Parathyroid adenoma (tissue), 2 donors: ENCODE measurements at regions not wholly inside any gene's neighbourhood (a gene's known extent, or its start where the extent isn't known, plus 50 kb on each side); places are given as distances from the start of the nearest gene placed in this dataset.

ENCODE experiments used
- H2AFZ ChIP-seq: fragments of 300-600 bp; sonication (generic); one replicate; pipeline ENCODE4 v1.7.0; 2017; ENCODE audit warnings: antibody characterized with exemption, mild to moderate bottlenecking
- H3K27ac ChIP-seq: fragments of 300-600 bp; sonication (generic); one replicate; pipeline ENCODE4 v1.7.0; 2017
- H3K27me3 ChIP-seq: fragments of 300-600 bp; sonication (generic); one replicate; pipeline ENCODE4 v1.7.0; 2017; ENCODE audit warnings: low read length; ENCODE audit not compliant: control insufficient read depth, insufficient read depth
- H3K36me3 ChIP-seq: fragments of 300-600 bp; sonication (generic); one replicate; pipeline ENCODE4 v1.7.0; 2017; ENCODE audit warnings: low read length; ENCODE audit not compliant: control insufficient read depth, insufficient read depth
- H3K4me1 ChIP-seq: fragments of 300-600 bp; sonication (generic); one replicate; pipeline ENCODE4 v1.7.0; 2017; ENCODE audit warnings: control low read depth
- H3K4me2 ChIP-seq: fragments of 300-600 bp; sonication (generic); one replicate; pipeline ENCODE4 v1.7.0; 2017; ENCODE audit warnings: low read length
- H3K4me3 ChIP-seq: fragments of 300-600 bp; sonication (generic); one replicate; pipeline ENCODE4 v1.7.0; 2017; ENCODE audit warnings: low read depth, low read length
- H3K79me2 ChIP-seq: fragments of 300-600 bp; sonication (generic); one replicate; pipeline ENCODE4 v1.7.0; 2017; ENCODE audit warnings: control low read depth
- H3K9ac ChIP-seq: fragments of 300-600 bp; sonication (generic); one replicate; pipeline ENCODE4 v1.7.0; 2017; ENCODE audit warnings: mild to moderate bottlenecking
- H3K9me3 ChIP-seq: fragments of 300-600 bp; sonication (generic); one replicate; pipeline ENCODE4 v1.7.0; 2017; ENCODE audit warnings: low read length; ENCODE audit not compliant: control insufficient read depth
- CTCF ChIP-seq: fragments of 300-600 bp; sonication (generic); IDR thresholded peaks from one replicate; pipeline ENCODE4 v1.7.0; 2017; ENCODE audit warnings: antibody characterized with exemption, mild to moderate bottlenecking
- donor health status: primary hyperparathyroidism.

- Histone ChIP-seq H3K4me1 (no peaks in the 10 kb centered on the region), H3K9me3 (no peaks in the 10 kb centered on the region), H2AFZ (no peak overlapping the region), H3K27ac (no peak overlapping the region), H3K4me3 (no peak overlapping the region), H3K36me3 (no peaks in the 10 kb centered on the region), H3K4me2 (no peak overlapping the region), H3K27me3 (no peaks in the 10 kb centered on the region), H3K9ac (no peak overlapping the region), H3K79me2 (no peaks in the 10 kb centered on the region)
- TF ChIP-seq CTCF, result no peak
Observed at GRCh38 chr5:51977014-51977413, 593.8 kb downstream of the ISL1 start.

GRCh38 chr5:51983161-51983560, 599.9 kb downstream of the ISL1 start:
- H3K4me3 ChIP-seq, result no peak overlapping the region
- no peak overlapping the region for H3K4me2 ChIP-seq
- no peak overlapping the region for H2AFZ ChIP-seq
- no peaks in the 10 kb centered on the region for H3K9me3 ChIP-seq
- H3K27ac ChIP-seq, result no peak overlapping the region
- H3K27me3 ChIP-seq, result no peaks in the 10 kb centered on the region
- no peaks in the 10 kb centered on the region for H3K36me3 ChIP-seq
- H3K4me1 ChIP-seq, result no peaks in the 10 kb centered on the region
- H3K79me2 ChIP-seq, result no peaks in the 10 kb centered on the region
- no peak overlapping the region for H3K9ac ChIP-seq
- TF ChIP-seq CTCF, result no peak

- no peaks in the 10 kb centered on the region for H3K9me3 ChIP-seq
- H3K36me3 ChIP-seq, result no peaks in the 10 kb centered on the region
- no peaks in the 10 kb centered on the region for H3K4me1 ChIP-seq
- no peak overlapping the region for H3K27ac ChIP-seq
- H3K4me2 ChIP-seq, result no peak overlapping the region
- H2AFZ ChIP-seq, result no peak overlapping the region
- H3K79me2 ChIP-seq, result no peaks in the 10 kb centered on the region
- TF ChIP-seq CTCF, result no peak
- no peak overlapping the region for H3K4me3 ChIP-seq
- H3K9ac ChIP-seq, result no peak overlapping the region
- H3K27me3 ChIP-seq, result no peaks in the 10 kb centered on the region
Observed at GRCh38 chr5:51986733-51987132, 603.5 kb downstream of the ISL1 start.

- no peak overlapping the region for H3K4me3 ChIP-seq
- TF ChIP-seq CTCF, result no peak
Observed at GRCh38 chr5:51987239-51987638, 604.0 kb downstream of the ISL1 start.

GRCh38 chr5:51987669-51988209, 604.5 kb downstream of the ISL1 start:
- H3K4me2 ChIP-seq, result no peak overlapping the region
- no peaks in the 10 kb centered on the region for H3K4me1 ChIP-seq
- TF ChIP-seq CTCF, result no peak
- H3K36me3 ChIP-seq, result no peaks in the 10 kb centered on the region
- H3K79me2 ChIP-seq, result no peaks in the 10 kb centered on the region
- H3K27me3 ChIP-seq, result no peaks in the 10 kb centered on the region
- H3K4me3 ChIP-seq, result no peak overlapping the region
- no peaks in the 10 kb centered on the region for H3K9me3 ChIP-seq
- H2AFZ ChIP-seq, result no peak overlapping the region
- no peak overlapping the region for H3K9ac ChIP-seq
- no peak overlapping the region for H3K27ac ChIP-seq

More at GRCh38 chr5:51987239-51987638, 604.0 kb downstream of the ISL1 start:
- Histone ChIP-seq H3K4me2 (no peak overlapping the region), H3K4me1 (no peaks in the 10 kb centered on the region), H3K9ac (no peak overlapping the region), H2AFZ (no peak overlapping the region), H3K27ac (no peak overlapping the region), H3K36me3 (no peaks in the 10 kb centered on the region), H3K9me3 (no peaks in the 10 kb centered on the region), H3K27me3 (no peaks in the 10 kb centered on the region), H3K79me2 (no peaks in the 10 kb centered on the region)
